ENCODE measurements at regions not wholly inside any gene's neighbourhood (a gene's known extent, or its start where the extent isn't known, plus 50 kb on each side); places are given as distances from the start of the nearest gene placed in this dataset.
"Not testable (repeated sequence)": the region's sequence is repeated elsewhere in the genome, so short reads cannot be mapped to it uniquely, and the experiment has no call there.

DNA sequence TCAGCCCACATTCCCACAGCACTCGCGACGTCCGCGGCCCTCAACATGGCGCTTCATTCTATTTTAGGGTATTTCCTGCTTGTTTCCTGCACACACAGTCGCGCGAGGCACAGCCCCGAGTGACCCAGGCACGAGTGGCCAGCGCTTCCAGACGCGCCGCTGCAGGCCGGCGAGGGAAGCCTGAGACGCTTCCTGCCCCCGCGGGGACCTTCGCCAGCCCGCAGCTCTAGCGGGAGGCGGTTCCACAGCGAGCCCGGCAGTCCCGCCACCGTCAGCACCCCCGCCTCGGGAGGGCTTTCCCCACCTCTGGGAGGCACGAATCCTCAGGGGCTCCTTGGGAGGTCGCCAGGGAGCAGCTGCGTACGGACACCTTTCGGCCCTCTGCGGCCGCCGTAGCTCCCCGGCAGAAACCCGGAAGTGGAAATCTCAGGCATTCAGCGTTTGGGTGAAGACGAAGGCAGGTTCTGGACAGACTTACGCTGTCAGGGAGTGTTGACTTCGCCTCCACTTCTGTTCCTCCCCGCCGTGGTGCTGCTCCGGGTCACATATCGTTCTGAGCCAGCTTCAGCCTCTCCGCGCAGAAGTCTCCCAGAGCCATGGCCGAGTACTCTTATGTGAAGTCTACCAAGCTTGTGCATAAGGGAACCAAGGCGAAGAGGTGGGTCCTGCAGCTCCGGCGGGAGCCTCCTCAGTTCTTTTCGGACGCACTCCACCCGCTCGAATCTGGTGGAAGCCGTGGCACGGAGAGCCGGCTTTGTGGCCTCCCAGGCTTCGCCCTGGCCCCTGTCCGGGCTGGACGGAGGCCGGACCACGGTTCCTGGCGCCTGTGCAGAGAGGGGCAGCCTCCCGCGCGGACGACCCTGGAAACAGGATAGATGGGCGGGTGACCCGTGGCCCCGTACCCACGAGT, 2925.9 kb upstream of the OR11H1 start:
- H3K4me3 ChIP-seq: no peak overlapping the region
- WGBS, 3 donors: 50 to 67% (median 57%) methylated on average over 75 of the region's 75 CpGs
- DNase-seq: peak in 3 of 5 donors; percentile 30 to 40 (median 30)

DNA sequence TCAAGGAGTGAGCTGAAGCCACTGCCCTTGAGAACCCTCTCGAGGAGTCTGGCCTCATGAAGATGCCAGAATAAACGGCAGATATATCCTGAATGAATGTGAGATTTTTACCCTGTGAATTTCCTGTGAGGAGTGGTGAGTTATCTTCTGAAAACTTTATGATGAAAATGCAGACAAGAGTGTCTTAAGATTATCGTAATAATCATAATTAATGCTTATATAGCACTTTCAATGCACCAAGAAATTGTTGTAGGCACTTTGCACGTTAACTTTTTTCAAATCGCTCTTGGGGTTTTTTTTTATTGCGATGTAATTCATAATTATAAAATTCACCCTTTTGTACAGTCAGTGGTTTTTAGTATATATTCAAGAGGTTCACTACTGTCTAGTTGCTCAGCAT, 2924.6 kb upstream of the OR11H1 start:
- H3K27ac ChIP-seq; H3K27me3 ChIP-seq; H3K9me3 ChIP-seq; H3K4me1 ChIP-seq (ENCODE audit: insufficient read depth); H3K4me3 ChIP-seq; H3K36me3 ChIP-seq; intact Hi-C loops (cut with DNase I); DNase-seq: not testable (repeated sequence)
- 62 to 71% (median 63%) methylated on average over 6 of the region's 6 CpGs for WGBS, 3 donors

More for the DNA sequence above, 2925.9 kb upstream of the OR11H1 start:
- H3K4me1 ChIP-seq (ENCODE audit: insufficient read depth): no peaks in the 10 kb centered on the region
- no peaks in the 10 kb centered on the region for H3K36me3 ChIP-seq
- no peaks in the 10 kb centered on the region for H3K9me3 ChIP-seq
- TF ChIP-seq, protein P1, sequence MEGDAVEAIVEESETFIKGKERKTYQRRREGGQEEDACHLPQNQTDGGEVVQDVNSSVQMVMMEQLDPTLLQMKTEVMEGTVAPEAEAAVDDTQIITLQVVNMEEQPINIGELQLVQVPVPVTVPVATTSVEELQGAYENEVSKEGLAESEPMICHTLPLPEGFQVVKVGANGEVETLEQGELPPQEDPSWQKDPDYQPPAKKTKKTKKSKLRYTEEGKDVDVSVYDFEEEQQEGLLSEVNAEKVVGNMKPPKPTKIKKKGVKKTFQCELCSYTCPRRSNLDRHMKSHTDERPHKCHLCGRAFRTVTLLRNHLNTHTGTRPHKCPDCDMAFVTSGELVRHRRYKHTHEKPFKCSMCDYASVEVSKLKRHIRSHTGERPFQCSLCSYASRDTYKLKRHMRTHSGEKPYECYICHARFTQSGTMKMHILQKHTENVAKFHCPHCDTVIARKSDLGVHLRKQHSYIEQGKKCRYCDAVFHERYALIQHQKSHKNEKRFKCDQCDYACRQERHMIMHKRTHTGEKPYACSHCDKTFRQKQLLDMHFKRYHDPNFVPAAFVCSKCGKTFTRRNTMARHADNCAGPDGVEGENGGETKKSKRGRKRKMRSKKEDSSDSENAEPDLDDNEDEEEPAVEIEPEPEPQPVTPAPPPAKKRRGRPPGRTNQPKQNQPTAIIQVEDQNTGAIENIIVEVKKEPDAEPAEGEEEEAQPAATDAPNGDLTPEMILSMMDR (IDR thresholded peaks at IDR 0.05): no peak
- TF ChIP-seq POLR2A (IDR thresholded peaks at IDR 0.05): no peak
- TF ChIP-seq EP300 (IDR thresholded peaks at IDR 0.05): no peak
- intact Hi-C loops (cut with DNase I): no loop called here
- H3K27ac ChIP-seq: no peak overlapping the region
- no peaks in the 10 kb centered on the region for H3K27me3 ChIP-seq

DNA sequence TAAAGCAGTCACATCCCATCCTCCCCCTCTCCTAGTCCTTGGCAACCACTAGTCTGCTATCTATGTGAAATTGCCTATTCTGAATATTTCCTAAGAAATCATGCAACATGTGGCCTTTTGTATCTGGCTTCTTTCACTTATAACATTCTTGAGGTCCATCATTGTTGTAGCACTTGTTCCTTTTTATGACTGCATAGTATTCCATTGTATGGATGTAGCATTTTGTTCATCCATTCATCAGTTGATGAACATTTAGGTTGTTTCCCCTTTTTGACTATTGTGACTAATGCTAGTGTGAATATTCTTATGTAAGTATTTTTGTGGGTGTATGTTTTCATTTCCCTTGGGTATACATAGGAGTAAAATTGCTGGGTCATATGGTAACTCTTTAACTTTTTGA, 2924.2 kb upstream of the OR11H1 start:
- H3K4me3 ChIP-seq; H3K36me3 ChIP-seq; H3K4me1 ChIP-seq (ENCODE audit: insufficient read depth); DNase-seq; H3K27ac ChIP-seq; intact Hi-C loops (cut with DNase I); H3K27me3 ChIP-seq; H3K9me3 ChIP-seq: not testable (repeated sequence)

DNA sequence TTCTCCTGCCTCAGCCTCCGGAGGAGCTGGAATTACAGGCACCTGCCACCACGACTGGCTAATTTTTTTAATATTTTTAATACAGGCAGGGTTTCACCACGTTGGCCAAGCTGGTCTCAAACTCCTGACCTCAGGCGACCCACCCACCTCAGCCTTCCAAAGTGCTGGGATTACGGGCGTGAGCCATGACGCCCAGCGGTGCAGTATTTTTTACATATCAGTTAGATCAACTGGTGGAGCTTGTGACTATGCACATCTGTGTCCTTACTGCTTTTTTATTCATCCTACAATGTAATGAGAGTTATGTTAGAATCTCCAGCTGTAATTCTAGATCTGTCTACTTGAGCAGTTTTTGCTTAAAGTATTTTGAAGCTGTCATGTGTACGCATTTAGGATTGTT, 2919.5 kb upstream of the OR11H1 start:
- H3K4me1 ChIP-seq (ENCODE audit: insufficient read depth); intact Hi-C loops (cut with DNase I): not testable (repeated sequence)

DNA sequence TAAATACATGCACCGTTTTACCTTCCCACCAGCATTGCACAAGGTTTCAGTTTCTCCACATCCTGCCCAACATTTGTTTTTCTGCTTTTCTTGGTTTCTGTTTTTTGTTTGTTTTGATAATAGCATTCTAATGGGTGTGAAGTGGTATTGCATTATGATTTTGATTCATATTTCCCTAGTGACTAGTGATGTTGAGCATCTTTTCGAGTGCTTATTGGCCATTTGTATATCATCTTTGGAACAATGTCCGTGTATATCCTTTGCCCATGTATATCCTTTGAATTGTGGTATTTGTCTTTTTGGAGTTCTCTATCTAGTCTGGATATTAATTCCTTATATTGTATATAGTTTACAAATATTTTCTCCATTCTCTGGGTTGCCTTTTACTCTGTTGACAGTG, 2914.8 kb upstream of the OR11H1 start:
- WGBS, 3 donors: 51 to 64% (median 62%) methylated on average over 3 of the region's 3 CpGs
- no peaks in the 10 kb centered on the region for H3K36me3 ChIP-seq
- DNase-seq: no peak
- H3K27ac ChIP-seq: no peak overlapping the region
- no peak overlapping the region for H3K4me3 ChIP-seq
- no peak for TF ChIP-seq EP300 (IDR thresholded peaks at IDR 0.05)
- TF ChIP-seq, protein P1 (IDR thresholded peaks at IDR 0.05): no peak
- intact Hi-C loops (cut with DNase I): no loop called here
- H3K4me1 ChIP-seq (ENCODE audit: insufficient read depth): no peaks in the 10 kb centered on the region
- H3K27me3 ChIP-seq: no peaks in the 10 kb centered on the region
- no peaks in the 10 kb centered on the region for H3K9me3 ChIP-seq

More for the DNA sequence above, 2919.5 kb upstream of the OR11H1 start:
- H3K27ac ChIP-seq, H3K9me3 ChIP-seq, H3K27me3 ChIP-seq, H3K36me3 ChIP-seq, DNase-seq, H3K4me3 ChIP-seq: not testable (repeated sequence)
- 62 to 76% (median 72%) methylated on average over 8 to 9 of the region's 9 CpGs for WGBS, 3 donors

DNA sequence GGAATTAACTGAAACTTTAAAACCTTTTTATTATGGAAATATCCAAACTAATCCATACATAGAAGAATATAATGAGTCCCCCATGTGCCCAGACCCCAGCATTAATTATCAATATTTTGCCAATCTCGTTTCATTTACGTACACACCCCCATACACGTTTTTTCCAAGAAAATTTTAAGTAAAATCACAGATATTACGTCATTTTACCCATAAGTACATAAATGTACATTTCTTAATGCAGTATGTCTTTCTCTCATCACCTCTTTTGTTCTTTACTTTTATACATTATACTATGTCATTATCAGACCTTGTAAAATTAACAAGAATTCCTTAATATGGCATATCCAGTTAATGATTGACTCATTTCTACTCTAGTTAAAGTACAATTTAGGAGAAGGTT, 2914.1 kb upstream of the OR11H1 start:
- intact Hi-C loops (cut with DNase I); H3K27me3 ChIP-seq: not testable (repeated sequence)
- 30 to 40% (median 38%) methylated on average over 4 of the region's 4 CpGs for WGBS, 3 donors

DNA sequence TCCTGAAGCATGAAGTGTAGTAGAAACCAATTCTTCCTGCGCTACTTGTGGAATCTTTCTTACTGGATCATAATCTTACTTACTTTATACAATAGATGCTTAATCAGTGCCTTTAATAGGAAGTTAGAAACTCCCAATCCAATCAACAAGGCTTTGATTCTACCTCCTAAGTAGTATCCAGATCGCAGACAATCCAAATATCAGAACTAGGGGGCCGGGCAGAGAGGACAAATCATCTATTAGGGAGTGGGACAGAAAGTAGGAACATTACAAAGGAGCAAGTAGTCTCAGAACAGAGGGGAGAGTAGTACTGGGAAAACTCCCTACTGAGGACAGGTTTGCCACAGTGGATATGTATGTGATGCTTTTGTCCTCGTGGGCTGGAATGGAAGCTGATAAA, 2901.1 kb upstream of the OR11H1 start:
- H3K9me3 ChIP-seq; H3K27me3 ChIP-seq; H3K36me3 ChIP-seq; DNase-seq; H3K4me3 ChIP-seq; intact Hi-C loops (cut with DNase I); H3K4me1 ChIP-seq (ENCODE audit: insufficient read depth); H3K27ac ChIP-seq: not testable (repeated sequence)
- 50 to 60% (median 53%) methylated on average over 4 of the region's 4 CpGs for WGBS, 3 donors

More for the DNA sequence above, 2914.1 kb upstream of the OR11H1 start:
- not testable (repeated sequence) for H3K36me3 ChIP-seq; H3K9me3 ChIP-seq; H3K4me3 ChIP-seq; H3K27ac ChIP-seq; H3K4me1 ChIP-seq (ENCODE audit: insufficient read depth); DNase-seq

DNA sequence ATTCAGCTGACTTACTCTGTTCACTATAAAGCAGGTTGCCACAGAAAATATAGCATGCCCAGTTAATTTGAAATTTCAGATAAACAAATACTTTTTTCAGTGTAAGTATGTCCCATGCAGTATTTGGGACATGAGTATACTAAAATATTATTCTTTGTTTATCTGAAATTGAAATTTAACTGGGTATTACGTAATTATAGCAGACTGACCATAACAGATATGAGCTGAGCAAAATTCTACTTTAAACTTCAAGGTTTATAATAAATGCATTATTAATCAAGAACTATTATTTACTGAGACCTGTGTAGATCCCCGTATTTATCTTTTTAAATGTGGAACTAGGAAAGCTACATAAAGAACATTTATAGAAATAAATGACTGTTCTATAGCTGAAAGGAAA, 2898.2 kb upstream of the OR11H1 start:
- H3K9me3 ChIP-seq; H3K4me1 ChIP-seq (ENCODE audit: insufficient read depth); H3K27me3 ChIP-seq; intact Hi-C loops (cut with DNase I); H3K4me3 ChIP-seq; DNase-seq; H3K36me3 ChIP-seq; H3K27ac ChIP-seq: not testable (repeated sequence)
- 40 to 46% (median 45%) methylated on average over 2 of the region's 2 CpGs for WGBS, 3 donors

DNA sequence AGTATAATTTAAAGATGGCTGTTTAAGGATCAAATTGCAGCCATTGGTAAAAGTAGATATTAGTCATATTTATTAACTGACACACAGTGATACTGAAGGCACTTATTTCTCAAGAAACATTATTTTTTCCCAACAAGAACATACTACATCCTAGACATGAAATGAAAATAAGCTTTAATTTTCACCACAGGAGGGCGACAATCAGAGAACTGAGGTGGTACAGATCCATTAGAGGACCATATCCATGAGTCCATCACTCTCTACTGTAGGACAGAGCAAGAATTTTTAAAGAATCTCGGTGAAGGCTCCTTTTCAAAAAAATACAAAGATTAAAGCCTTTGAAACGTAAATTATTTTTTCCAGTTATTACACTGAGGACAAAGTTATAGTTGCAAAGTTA, 2897.0 kb upstream of the OR11H1 start:
- DNase-seq; H3K27me3 ChIP-seq; H3K9me3 ChIP-seq; H3K36me3 ChIP-seq; intact Hi-C loops (cut with DNase I); H3K4me3 ChIP-seq; H3K4me1 ChIP-seq (ENCODE audit: insufficient read depth); H3K27ac ChIP-seq: not testable (repeated sequence)
- WGBS, 3 donors: 25 to 31% (median 27%) methylated on average over 3 of the region's 3 CpGs

DNA sequence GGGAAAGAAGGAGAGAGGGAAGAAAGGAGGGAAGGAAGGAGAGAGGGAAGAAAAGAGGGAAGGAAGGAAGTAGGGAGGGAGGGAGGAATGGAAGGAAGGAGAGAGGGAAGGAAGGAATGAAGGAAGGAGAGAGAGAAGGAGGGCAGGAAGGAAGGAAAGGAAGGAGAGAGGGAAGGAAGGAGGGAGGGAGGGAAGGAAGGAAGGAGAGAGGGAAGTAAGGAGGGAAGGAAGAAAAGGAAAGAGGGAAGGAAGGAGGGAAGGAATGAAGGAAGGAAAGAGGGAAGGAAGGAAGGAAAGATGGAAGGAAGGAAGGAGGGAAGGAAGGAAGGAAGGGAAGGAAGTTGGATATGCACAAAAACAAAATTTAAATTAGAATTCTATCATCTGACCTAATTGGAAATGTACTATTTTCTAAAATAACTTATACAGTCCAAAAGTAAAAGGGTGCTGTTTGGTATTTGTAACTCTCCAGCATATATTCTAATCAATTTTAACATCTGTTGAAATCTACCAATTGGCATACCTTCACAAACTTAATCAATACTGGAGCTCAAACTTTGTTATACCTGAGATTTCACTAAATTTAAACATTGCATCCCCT, 2890.3 kb upstream of the OR11H1 start:
- H3K27me3 ChIP-seq: not testable (repeated sequence)

More for the DNA sequence above, 2890.3 kb upstream of the OR11H1 start:
- H3K4me1 ChIP-seq (ENCODE audit: insufficient read depth); H3K4me3 ChIP-seq; H3K9me3 ChIP-seq; intact Hi-C loops (cut with DNase I); H3K27ac ChIP-seq; DNase-seq; H3K36me3 ChIP-seq: not testable (repeated sequence)
